Left lung (tissue), 4 donors: ENCODE measurements at regions not wholly inside any gene's neighbourhood (a gene's known extent, or its start where the extent isn't known, plus 50 kb on each side); places are given as distances from the start of the nearest gene placed in this dataset.

Source experiments
- ATAC-seq: fragments of 200-7000 bp; cut with Tn5 transposase; one replicate; pipeline ENCODE4 v1.9.1; 2020; ENCODE audit warnings: moderate library complexity
- DNase-seq, 4 donors: peaks; one replicate each; pipeline ENCODE4 v3.0.0-alpha.2; 2013 to 2020
- H3K27ac ChIP-seq, 2 donors: fragments of 200-600 bp; sonication (generic) in 1 of 2; one replicate each; pipeline versions ENCODE4 v1.5.0 to v1.8.0; 2020 to 2021
- H3K27me3 ChIP-seq, 2 donors: fragments of 200-600 bp; sonication (generic) in 1 of 2; one replicate each; pipeline versions ENCODE4 v1.5.0 to v1.8.0; 2020 to 2021
- H3K36me3 ChIP-seq, 2 donors: fragments of 200-600 bp; sonication (generic) in 1 of 2; one replicate each; pipeline versions ENCODE4 v1.5.0 to v1.8.0; 2020 to 2021
- H3K4me1 ChIP-seq, 2 donors: fragments of 200-600 bp; one replicate each; pipeline ENCODE4 v1.8.0; 2021
- H3K4me3 ChIP-seq, 2 donors: fragments of 200-600 bp; sonication (generic) in 1 of 2; one replicate each; pipeline versions ENCODE4 v1.5.0 to v1.8.0; 2020 to 2021; ENCODE audit warnings: mild to moderate bottlenecking in 1 of 2
- H3K9me3 ChIP-seq, 2 donors: fragments of 200-600 bp; sonication (generic) in 1 of 2; one replicate each; pipeline versions ENCODE4 v1.5.0 to v1.8.0; 2020 to 2021
- CTCF ChIP-seq, 2 donors: fragments of 200-600 bp; sonication (generic) in 1 of 2; IDR thresholded peaks; one replicate each; pipeline versions ENCODE4 v1.5.0 to v1.8.0; 2021; ENCODE audit warnings: antibody characterized with exemption in 2 of 2
- intact Hi-C, 2 donors: fragments of 100-400 bp; cut with DNase I; formaldehyde crosslinking; loops; one replicate each; pipeline versions ENCODE4 v1.11.2 to v1.14.2; 2022
- donor health status: DM: no; HTN: yes; CAD: no.
- donor health status: DM: no; HTN: no; CAD: no.

- TF ChIP-seq CTCF (IDR thresholded peaks at IDR 0.05): no peak
- Histone ChIP-seq H3K36me3 (no peaks in the 10 kb centered on the region), H3K9me3 (peaks cover 0 to under 1% of the 10 kb centered on the region in 2 donors), H3K4me1 (no peaks in the 10 kb centered on the region), H3K27me3 (no peaks in the 10 kb centered on the region), H3K4me3 (no peak overlapping the region), H3K27ac (no peak overlapping the region)
- intact Hi-C loops: no loop called here
- no peak for DNase-seq
- ATAC-seq: no peak
These were observed 253.5 kb downstream of the DCDC2C start for GRCh38 chr2:3956892-3957291.

- Histone ChIP-seq H3K4me3 (no peak overlapping the region), H3K4me1 (no peaks in the 10 kb centered on the region), H3K27ac (no peak overlapping the region), H3K27me3 (no peaks in the 10 kb centered on the region), H3K9me3 (no peaks in the 10 kb centered on the region), H3K36me3 (no peaks in the 10 kb centered on the region)
- intact Hi-C loops: no loop called here
- no peak for DNase-seq
- no peak for TF ChIP-seq CTCF (IDR thresholded peaks at IDR 0.05)
- ATAC-seq: no peak
These were observed 255.1 kb downstream of the DCDC2C start for GRCh38 chr2:3958465-3958864.

- H3K4me1 ChIP-seq: no peaks in the 10 kb centered on the region
- no peaks in the 10 kb centered on the region for H3K27me3 ChIP-seq
- TF ChIP-seq CTCF (IDR thresholded peaks at IDR 0.05): no peak
- no peak overlapping the region for H3K27ac ChIP-seq
- no peaks in the 10 kb centered on the region for H3K36me3 ChIP-seq
- intact Hi-C loops: no loop called here
- DNase-seq (no peak), ATAC-seq (no peak)
- H3K9me3 ChIP-seq: no peaks in the 10 kb centered on the region
- H3K4me3 ChIP-seq: no peak overlapping the region
These were observed 255.6 kb downstream of the DCDC2C start for GRCh38 chr2:3958969-3959368.

GRCh38 chr2:3959372-3959771, 256.0 kb downstream of the DCDC2C start:
- Histone ChIP-seq H3K36me3 (no peaks in the 10 kb centered on the region), H3K27ac (no peak overlapping the region)

GRCh38 chr2:3960106-3960505, 256.7 kb downstream of the DCDC2C start:
- Histone ChIP-seq H3K4me1 (no peaks in the 10 kb centered on the region), H3K9me3 (no peaks in the 10 kb centered on the region), H3K27ac (no peak overlapping the region), H3K36me3 (no peaks in the 10 kb centered on the region), H3K27me3 (no peaks in the 10 kb centered on the region), H3K4me3 (no peak overlapping the region)
- DNase-seq: no peak
- no peak for TF ChIP-seq CTCF (IDR thresholded peaks at IDR 0.05)
- no peak for ATAC-seq
- intact Hi-C loops: no loop called here

More at GRCh38 chr2:3959372-3959771, 256.0 kb downstream of the DCDC2C start:
- intact Hi-C loops: no loop called here
- Histone ChIP-seq H3K27me3 (no peaks in the 10 kb centered on the region), H3K4me1 (no peaks in the 10 kb centered on the region), H3K4me3 (no peak overlapping the region), H3K9me3 (no peaks in the 10 kb centered on the region)
- TF ChIP-seq CTCF (IDR thresholded peaks at IDR 0.05): peak; percentile 58 to 67
- ATAC-seq: peak; percentile 66
- DNase-seq: peak in 2 of 4 donors; percentile 28 to 60
